Frontal cortex (tissue), 3 donors: ENCODE measurements at regions not wholly inside any gene's neighbourhood (a gene's known extent, or its start where the extent isn't known, plus 50 kb on each side); places are given as distances from the start of the nearest gene placed in this dataset.
A peak's percentile ranks its signal among the peaks of the same experiment; 100 is the strongest.

Source experiments
- DNase-seq, 2 donors: peaks; one replicate each; pipeline ENCODE4 v3.0.0; 2012; ENCODE audit warnings: low spot score in 2 of 2
- FAIRE-seq: peaks from 2 replicates; lab custom pipeline; 2012; peaks lifted over from hg19 to GRCh38; lab: Jason Lieb, UNC
- donor health status: control.
- donor health status: control.
- donor health status: control.

- DNase-seq (peak in 1 of 2 donors; percentile 40), FAIRE-seq (no peak)
These were observed 132.0 kb downstream of the FOXD2 start for GRCh38 chr1:47569681-47570470.

- FAIRE-seq (no peak), DNase-seq (no peak)
These were observed 133.3 kb downstream of the FOXD2 start for GRCh38 chr1:47571161-47571560.

- DNase-seq, result no peak
- no peak for FAIRE-seq
These were observed 134.1 kb downstream of the FOXD2 start for GRCh38 chr1:47571952-47572351.

- no peak for FAIRE-seq
- DNase-seq, result peak; percentile 31 to 49
These were observed 135.0 kb downstream of the FOXD2 start for GRCh38 chr1:47572731-47573430.

- DNase-seq, result no peak
- FAIRE-seq, result no peak
These were observed 136.8 kb downstream of the FOXD2 start for GRCh38 chr1:47574451-47575165.

GRCh38 chr1:47575855-47576757 lies 138.3 kb downstream of the FOXD2 start:
- FAIRE-seq, result no peak
- no peak for DNase-seq

- FAIRE-seq, result no peak
- no peak for DNase-seq
These were observed 138.9 kb downstream of the FOXD2 start for GRCh38 chr1:47576758-47577115.

GRCh38 chr1:47577303-47578025 lies 139.6 kb downstream of the FOXD2 start:
- DNase-seq (no peak), FAIRE-seq (no peak)

- FAIRE-seq, result no peak
- peak; percentile 29 to 51 for DNase-seq
These were observed 140.3 kb downstream of the FOXD2 start for GRCh38 chr1:47578026-47578720.

- DNase-seq (no peak), FAIRE-seq (no peak)
These were observed 141.0 kb downstream of the FOXD2 start for GRCh38 chr1:47578721-47579419.

GRCh38 chr1:47579809-47580208 lies 142.0 kb downstream of the FOXD2 start:
- no peak for FAIRE-seq
- no peak for DNase-seq

- DNase-seq (no peak), FAIRE-seq (no peak)
These were observed 142.7 kb downstream of the FOXD2 start for GRCh38 chr1:47580451-47580995.

- no peak for FAIRE-seq
- no peak for DNase-seq
These were observed 145.2 kb downstream of the FOXD2 start for GRCh38 chr1:47582891-47583608.

GRCh38 chr1:47584249-47584648 lies 146.4 kb downstream of the FOXD2 start:
- FAIRE-seq (no peak), DNase-seq (no peak)

GRCh38 chr1:47585141-47585902 lies 147.5 kb downstream of the FOXD2 start:
- FAIRE-seq (no peak), DNase-seq (no peak)

GRCh38 chr1:47587891-47588582 lies 150.2 kb downstream of the FOXD2 start:
- no peak for FAIRE-seq
- no peak for DNase-seq
